GM12878 (cell line): ENCODE measurements at regions not wholly inside any gene's neighbourhood (a gene's known extent, or its start where the extent isn't known, plus 50 kb on each side); places are given as distances from the start of the nearest gene placed in this dataset.

ENCODE experiments used
- ATAC-seq: fragments of 200-7000 bp; cut with Tn5 transposase; 3 replicates; pipeline ENCODE4 v1.9.1; 2020; ENCODE audit warnings: mild to moderate bottlenecking, moderate library complexity
- BruUV-seq: library from RNA; stranded (reverse); fragments of 400-500 nt; replicated peaks from 2 replicates; lab custom pipeline; 2021; lab: Mats Ljungman, UMichigan
- CTCF ChIA-PET: fragments of 300-600 bp; sonication (Branson Sonifier 250); formaldehyde crosslinking; extraction: SDS; loops from one replicate; lab custom pipeline; 2021; ENCODE audit warnings: inconsistent platforms; lab: Yijun Ruan, JAX
- POLR2A ChIA-PET: fragments of 350-600 bp; formaldehyde crosslinking; extraction: SDS; loops from one replicate; lab custom pipeline; 2021; ENCODE audit warnings: inconsistent platforms; lab: Charles Lee
- RAD21 ChIA-PET: fragments of 300-600 bp; sonication (Branson Sonifier 250); formaldehyde crosslinking; loops from one replicate; lab custom pipeline; 2023; ENCODE audit warnings: antibody characterized with exemption; ENCODE audit not compliant: unreplicated experiment; lab: Charles Lee
- SMC1A ChIA-PET: fragments of 300-600 bp; sonication (Branson Sonifier 250); formaldehyde crosslinking; loops from one replicate; lab custom pipeline; 2023; ENCODE audit not compliant: unreplicated experiment, uncharacterized antibody; lab: Charles Lee
- DNase-seq: peaks from one replicate; pipeline ENCODE4 v3.0.0-alpha.2; 2011; ENCODE audit warnings: low read depth, low spot score
- FAIRE-seq: peaks from 3 replicates; lab custom pipeline; 2011; peaks lifted over from hg19 to GRCh38; lab: Jason Lieb, UNC
- H2AFZ ChIP-seq: 2 replicates; pipeline ENCODE4 v1.6.0; 2011; ENCODE audit warnings: low read depth, low read length, control low read depth; ENCODE audit not compliant: control insufficient read depth
- H3K27ac ChIP-seq: 2 replicates; pipeline ENCODE4 v1.5.1; 2011; ENCODE audit warnings: control low read depth; ENCODE audit not compliant: control insufficient read depth, insufficient read depth
- H3K27me3 ChIP-seq, 2 experiments: replicated peaks in 1 of 2; 2 replicates each; pipeline versions ENCODE4 v1.6.0 to v1.6.1; 2011; ENCODE audit warnings: low read length in 1 of 2; ENCODE audit not compliant: control insufficient read depth in 2 of 2, insufficient read depth in 2 of 2
- H3K36me3 ChIP-seq, 2 experiments: 2 replicates each; pipeline ENCODE4 v1.5.1; 2011; ENCODE audit warnings: low read length in 1 of 2; ENCODE audit not compliant: control insufficient read depth in 2 of 2, insufficient read depth in 2 of 2
- H3K4me1 ChIP-seq: 2 replicates; pipeline ENCODE4 v1.6.1; 2011; ENCODE audit warnings: mild to moderate bottlenecking, low read length, moderate library complexity, mixed read lengths; ENCODE audit not compliant: control insufficient read depth, insufficient read depth
- H3K4me2 ChIP-seq: 2 replicates; pipeline ENCODE4 v1.6.0; 2011; ENCODE audit warnings: control low read depth; ENCODE audit not compliant: control insufficient read depth, insufficient read depth
- H3K4me3 ChIP-seq: fragments of 200-600 bp; sonication (generic); 2 replicates; pipeline ENCODE4 v1.5.1; 2016
- H3K79me2 ChIP-seq: 2 replicates; pipeline ENCODE4 v1.6.0; 2011; ENCODE audit warnings: low read length; ENCODE audit not compliant: control insufficient read depth, insufficient read depth
- H3K9ac ChIP-seq: 2 replicates; pipeline ENCODE4 v1.8.0; 2011; ENCODE audit warnings: low read length, control low read depth, mixed read lengths; ENCODE audit not compliant: control insufficient read depth, insufficient read depth
- H3K9me3 ChIP-seq: replicated peaks from 3 replicates; pipeline ENCODE4 v1.5.1; 2011; ENCODE audit warnings: mild to moderate bottlenecking, low read length; ENCODE audit not compliant: control insufficient read depth, insufficient read depth
- H4K20me1 ChIP-seq: 2 replicates; pipeline ENCODE4 v1.6.0; 2011; ENCODE audit not compliant: control insufficient read depth, insufficient read depth
- BCL11A ChIP-seq: IDR thresholded peaks from 2 replicates; pipeline ENCODE4 v1.6.1; 2011; ENCODE audit warnings: low read depth, low read length
- CBX3 ChIP-seq: fragments of 200-600 bp; sonication (generic); IDR thresholded peaks from 2 replicates; pipeline ENCODE4 v1.6.1; 2016; ENCODE audit warnings: low read depth, borderline replicate concordance
- EP300 ChIP-seq, 2 experiments: fragments of 150-350 bp in 1 of 2; IDR thresholded peaks; 2 replicates each; pipeline ENCODE4 v1.6.1; 2011 to 2012; ENCODE audit warnings: low read depth in 2 of 2, low read length in 2 of 2, borderline replicate concordance in 1 of 2, improper control_type of control experiment in 1 of 2, inconsistent platforms in 1 of 2; ENCODE audit not compliant: control insufficient read depth in 1 of 2
- IKZF2 ChIP-seq, 2 experiments: fragments of 450-650 bp; IDR thresholded peaks; 2 replicates each; pipeline ENCODE4 v1.6.1; 2017; ENCODE audit warnings: mild to moderate bottlenecking in 2 of 2, moderate library complexity in 2 of 2
- POLR2AphosphoS5 ChIP-seq: IDR thresholded peaks from 2 replicates; pipeline ENCODE4 v1.6.1; 2011; ENCODE audit warnings: mild to moderate bottlenecking, low read length, inconsistent platforms
- SIN3A ChIP-seq: IDR thresholded peaks from 2 replicates; pipeline ENCODE4 v1.6.1; 2012; ENCODE audit warnings: low read depth, low read length, improper control_type of control experiment
- TAF1 ChIP-seq: IDR thresholded peaks from 2 replicates; pipeline ENCODE4 v1.6.1; 2011; ENCODE audit warnings: mild to moderate bottlenecking, low read depth, low read length, borderline replicate concordance
- WGBS: methylation state at CpG from one replicate; pipeline ENCODE4 v1.1.6; 2016; ENCODE audit warnings: low lambda C conversion rate; ENCODE audit not compliant: insufficient replicate concordance, insufficient coverage; ENCODE audit errors: missing lambda C conversion rate; 5-methylcytosine and 5-hydroxymethylcytosine counted together
- in situ Hi-C: fragments of 300-500 bp; cut with MboI; formaldehyde crosslinking; loops from 9 replicates; pipeline ENCODE4 v1.14.3; 2018; ENCODE audit warnings: mixed read lengths
- intact Hi-C: fragments of 100-400 bp; cut with micrococcal nuclease; formaldehyde crosslinking; loops from one replicate; pipeline ENCODE4 v1.14.2; 2022; ENCODE audit not compliant: unreplicated experiment
- TF ChIP-seq, protein P1 (sequence below): fragments of 450-650 bp; IDR thresholded peaks from 2 replicates; pipeline ENCODE4 v1.6.1; 2017; ENCODE audit warnings: mild to moderate bottlenecking

DNA sequence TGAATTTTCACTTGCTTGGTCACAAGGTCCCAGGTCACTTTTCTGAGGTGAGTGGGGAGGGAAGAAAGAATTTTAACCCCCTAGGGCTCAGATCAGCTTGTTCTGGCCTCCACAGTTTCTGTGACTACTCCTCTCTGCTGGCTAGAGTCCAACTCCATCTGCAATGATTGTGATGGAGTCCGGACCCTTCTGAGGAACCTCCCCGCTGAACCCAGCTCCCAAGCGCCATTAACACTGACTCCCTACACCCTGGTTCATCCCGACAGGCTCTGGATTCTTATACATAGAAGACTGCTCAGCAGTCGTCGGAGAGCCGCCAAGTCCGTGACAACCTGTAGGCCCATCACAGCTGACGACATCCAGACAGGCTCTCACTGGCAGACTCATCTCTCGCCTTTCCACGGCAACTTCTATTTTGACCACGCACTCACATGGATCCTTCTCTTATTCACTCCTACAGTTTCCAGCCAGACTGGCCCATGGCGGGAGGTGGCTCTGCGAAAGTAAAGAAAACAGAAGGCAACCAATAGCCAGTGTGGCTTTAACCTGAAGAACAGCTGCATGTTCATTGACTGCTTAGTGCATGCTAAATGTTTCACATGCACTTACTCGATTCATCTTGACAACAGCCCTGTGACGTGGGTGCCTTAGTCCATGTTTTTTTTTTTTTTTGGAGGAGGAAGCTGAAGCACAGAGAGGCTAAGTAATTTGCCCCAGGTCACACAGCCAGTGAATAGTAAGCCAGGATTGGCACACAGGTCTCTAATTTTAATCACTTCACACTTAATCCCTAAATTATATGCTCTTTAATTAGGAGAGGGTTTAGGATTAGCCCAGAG is 68.0 kb upstream of the PRDM11 start (continued):
- no peak for TF ChIP-seq CBX3

DNA sequence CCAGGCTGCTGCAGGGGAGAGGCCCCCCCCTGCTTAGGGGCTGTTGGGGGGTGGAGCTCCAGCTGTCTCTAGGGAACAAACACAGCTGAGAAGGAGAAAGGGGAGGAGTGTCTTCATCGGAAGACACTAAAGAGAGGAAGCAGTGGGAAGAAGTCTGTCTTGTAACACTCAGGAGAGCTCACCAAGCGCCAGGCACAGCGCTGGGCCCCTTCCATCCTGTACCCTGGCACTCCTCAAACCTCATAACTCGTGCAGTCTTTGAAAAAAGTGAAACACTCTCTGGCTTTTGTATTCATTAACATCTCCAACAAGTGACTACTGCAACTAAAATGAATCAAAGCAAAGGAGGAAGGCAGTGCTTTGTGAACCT is 67.4 kb upstream of the PRDM11 start:
- Histone ChIP-seq H2AFZ (peak overlapping the region; percentile 23; the same call in 1 of the 2 replicates), H3K27me3 (peaks cover 0 to 2% of the 10 kb centered on the region in 2 experiments; a peak in 3 of 4 replicates), H3K36me3 (no peaks in the 10 kb centered on the region), H3K79me2 (no peaks in the 10 kb centered on the region), H4K20me1 (no peaks in the 10 kb centered on the region), H3K4me1 (peaks cover 19% of the 10 kb centered on the region), H3K4me3 (no peak overlapping the region), H3K9ac (no peak overlapping the region), H3K27ac (no peak overlapping the region), H3K9me3 (no peaks in the 10 kb centered on the region; the same call in 2 of the 3 replicates), H3K4me2 (no peak overlapping the region)
- in situ Hi-C loops, result no loop called here
- TF ChIP-seq, protein P1, sequence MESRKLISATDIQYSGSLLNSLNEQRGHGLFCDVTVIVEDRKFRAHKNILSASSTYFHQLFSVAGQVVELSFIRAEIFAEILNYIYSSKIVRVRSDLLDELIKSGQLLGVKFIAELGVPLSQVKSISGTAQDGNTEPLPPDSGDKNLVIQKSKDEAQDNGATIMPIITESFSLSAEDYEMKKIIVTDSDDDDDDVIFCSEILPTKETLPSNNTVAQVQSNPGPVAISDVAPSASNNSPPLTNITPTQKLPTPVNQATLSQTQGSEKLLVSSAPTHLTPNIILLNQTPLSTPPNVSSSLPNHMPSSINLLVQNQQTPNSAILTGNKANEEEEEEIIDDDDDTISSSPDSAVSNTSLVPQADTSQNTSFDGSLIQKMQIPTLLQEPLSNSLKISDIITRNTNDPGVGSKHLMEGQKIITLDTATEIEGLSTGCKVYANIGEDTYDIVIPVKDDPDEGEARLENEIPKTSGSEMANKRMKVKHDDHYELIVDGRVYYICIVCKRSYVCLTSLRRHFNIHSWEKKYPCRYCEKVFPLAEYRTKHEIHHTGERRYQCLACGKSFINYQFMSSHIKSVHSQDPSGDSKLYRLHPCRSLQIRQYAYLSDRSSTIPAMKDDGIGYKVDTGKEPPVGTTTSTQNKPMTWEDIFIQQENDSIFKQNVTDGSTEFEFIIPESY, result no peak
- TF ChIP-seq IKZF2 (IDR thresholded peaks at IDR 0.05) (no peak), SIN3A (no peak), POLR2AphosphoS5 (no peak), TAF1 (no peak), BCL11A (no peak), EP300 (IDR thresholded peaks at IDR 0.05; ENCODE audit: borderline replicate concordance in 1 of 2, control insufficient read depth in 1 of 2, low read depth in 2 of 2, low read length in 2 of 2) (no peak)
- ATAC-seq (no peak), FAIRE-seq (no peak), DNase-seq (no peak)
- no TSS peak for BruUV-seq
- intact Hi-C loops, result no loop called here
- ChIA-PET POLR2A (no interaction called here), SMC1A (interaction anchor here (1.1 kb wide), 1 partner anchor 134 kb away, joined by 3 read pairs; no protein-coding TSS in a partner anchor), CTCF (no interaction called here), RAD21 (no interaction called here)
- 26% methylated on average over 4 of the region's 4 CpGs for WGBS
